C4-2B (cell line): ENCODE measurements at regions not wholly inside any gene's neighbourhood (a gene's known extent, or its start where the extent isn't known, plus 50 kb on each side); places are given as distances from the start of the nearest gene placed in this dataset.

Experiments used
- CTCF ChIP-seq: fragments of 450-650 bp; conservative IDR thresholded peaks from 2 replicates; pipeline ENCODE4 v1.5.1; 2017; ENCODE audit warnings: mild to moderate bottlenecking
- ZFX ChIP-seq: fragments of 450-650 bp; IDR thresholded peaks from 2 replicates; pipeline ENCODE4 v1.6.1; 2017

DNA sequence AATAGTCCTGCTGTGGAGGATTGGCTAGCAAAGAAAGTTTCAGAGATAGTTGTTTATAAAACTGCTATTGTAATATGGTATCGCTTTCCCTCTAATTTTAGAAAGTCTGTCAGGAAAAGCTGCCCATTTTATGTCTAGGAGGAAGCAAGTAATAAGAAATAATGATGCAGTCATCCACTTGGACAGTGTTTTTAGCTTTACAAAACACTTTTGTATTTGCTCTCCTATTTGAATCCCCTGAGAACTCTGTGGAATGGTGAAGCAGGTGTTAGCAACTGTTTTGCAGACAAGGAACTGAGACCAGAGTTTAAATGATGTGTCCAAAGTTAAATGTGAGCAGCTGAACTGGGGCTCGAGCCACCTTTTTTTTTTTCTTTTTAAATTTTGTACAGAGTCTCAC lies 455.8 kb downstream of the XPNPEP1 start:
- no peak for TF ChIP-seq CTCF
- TF ChIP-seq ZFX: no peak
